ENCODE measurements at regions not wholly inside any gene's neighbourhood (a gene's known extent, or its start where the extent isn't known, plus 50 kb on each side); places are given as distances from the start of the nearest gene placed in this dataset.
"Not testable (repeated sequence)": the region's sequence is repeated elsewhere in the genome, so short reads cannot be mapped to it uniquely, and the experiment has no call there.

DNA sequence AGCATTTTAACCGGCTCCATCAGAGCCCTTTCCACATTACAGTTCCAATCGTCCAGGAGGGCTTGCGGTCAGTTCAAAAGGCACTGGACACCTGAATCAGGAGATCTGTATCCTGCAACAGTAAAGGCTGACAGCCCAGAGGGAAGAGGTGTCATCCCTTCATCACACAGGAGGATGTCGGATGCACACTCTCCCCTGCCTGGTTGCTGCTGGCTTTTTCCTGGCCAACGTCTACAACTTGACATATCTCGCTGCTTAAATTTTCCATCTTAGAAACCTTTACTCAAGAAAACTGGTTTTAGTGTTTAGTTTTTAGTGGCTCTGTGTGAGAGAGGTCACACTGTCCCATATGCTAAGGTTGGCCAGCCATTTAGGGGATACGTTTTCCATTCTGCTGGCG is 78.7 kb upstream of the TNK2 start:
- TF ChIP-seq, protein P1, sequence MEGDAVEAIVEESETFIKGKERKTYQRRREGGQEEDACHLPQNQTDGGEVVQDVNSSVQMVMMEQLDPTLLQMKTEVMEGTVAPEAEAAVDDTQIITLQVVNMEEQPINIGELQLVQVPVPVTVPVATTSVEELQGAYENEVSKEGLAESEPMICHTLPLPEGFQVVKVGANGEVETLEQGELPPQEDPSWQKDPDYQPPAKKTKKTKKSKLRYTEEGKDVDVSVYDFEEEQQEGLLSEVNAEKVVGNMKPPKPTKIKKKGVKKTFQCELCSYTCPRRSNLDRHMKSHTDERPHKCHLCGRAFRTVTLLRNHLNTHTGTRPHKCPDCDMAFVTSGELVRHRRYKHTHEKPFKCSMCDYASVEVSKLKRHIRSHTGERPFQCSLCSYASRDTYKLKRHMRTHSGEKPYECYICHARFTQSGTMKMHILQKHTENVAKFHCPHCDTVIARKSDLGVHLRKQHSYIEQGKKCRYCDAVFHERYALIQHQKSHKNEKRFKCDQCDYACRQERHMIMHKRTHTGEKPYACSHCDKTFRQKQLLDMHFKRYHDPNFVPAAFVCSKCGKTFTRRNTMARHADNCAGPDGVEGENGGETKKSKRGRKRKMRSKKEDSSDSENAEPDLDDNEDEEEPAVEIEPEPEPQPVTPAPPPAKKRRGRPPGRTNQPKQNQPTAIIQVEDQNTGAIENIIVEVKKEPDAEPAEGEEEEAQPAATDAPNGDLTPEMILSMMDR (IDR thresholded peaks at IDR 0.05 in 4 of 5, conservative IDR thresholded peaks at IDR 0.05 in 1 of 5): not testable (repeated sequence)
- not testable (repeated sequence) for TF ChIP-seq POLR2A (IDR thresholded peaks at IDR 0.05)
